ENCODE measurements at regions not wholly inside any gene's neighbourhood (a gene's known extent, or its start where the extent isn't known, plus 50 kb on each side); places are given as distances from the start of the nearest gene placed in this dataset.

DNA sequence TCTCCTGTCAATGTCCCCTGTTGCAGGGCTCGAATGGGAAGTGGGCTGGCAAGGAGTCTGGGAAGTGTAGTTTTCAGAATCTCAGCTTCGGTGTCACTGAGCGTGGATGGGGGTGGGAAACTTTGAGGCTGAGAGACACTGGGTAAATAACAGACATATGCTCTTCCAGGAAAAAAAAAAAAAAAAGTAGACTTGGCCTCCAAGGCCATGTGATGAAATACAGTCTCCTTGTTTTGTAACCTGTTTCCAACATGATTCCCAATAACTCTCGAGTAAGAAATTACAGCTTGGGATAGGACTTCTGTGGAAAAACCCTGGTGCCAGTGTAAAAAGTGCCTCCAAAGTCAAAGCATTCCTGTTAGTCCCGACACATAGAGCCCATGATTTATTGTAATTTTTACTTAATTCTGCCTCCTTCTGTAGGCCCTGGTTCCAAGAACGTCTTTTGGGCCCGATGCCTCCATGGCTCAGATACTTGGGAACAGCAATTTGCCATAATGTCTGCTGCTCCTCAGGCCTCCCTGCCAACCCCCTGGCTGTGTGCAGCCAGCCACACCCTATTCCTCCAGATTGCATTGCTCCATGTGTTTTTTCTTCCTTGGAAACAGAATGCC lies 119.5 kb upstream of the TNC start:
- no peaks in the 10 kb centered on the region for H3K36me3 ChIP-seq (ENCODE audit: control insufficient read depth, insufficient read depth, low read length)
- H3K4me3 ChIP-seq (ENCODE audit: low read length): no peak overlapping the region
- no peaks in the 10 kb centered on the region for H3K27me3 ChIP-seq (ENCODE audit: control insufficient read depth, insufficient read depth, low read length)
- no peak overlapping the region for H3K27ac ChIP-seq (ENCODE audit: low read depth, low read length)
- H3K4me1 ChIP-seq (ENCODE audit: control insufficient read depth, insufficient read depth, low read length): no peaks in the 10 kb centered on the region
- H3K9ac ChIP-seq (ENCODE audit: low read length): no peak overlapping the region

- H3K36me3 ChIP-seq (ENCODE audit: control insufficient read depth, insufficient read depth, low read length): no peaks in the 10 kb centered on the region
- no peak overlapping the region for H3K27ac ChIP-seq (ENCODE audit: low read depth, low read length)
- no peak overlapping the region for H3K4me3 ChIP-seq (ENCODE audit: low read length)
- no peaks in the 10 kb centered on the region for H3K27me3 ChIP-seq (ENCODE audit: control insufficient read depth, insufficient read depth, low read length)
- no peak overlapping the region for H3K9ac ChIP-seq (ENCODE audit: low read length)
- no peaks in the 10 kb centered on the region for H3K4me1 ChIP-seq (ENCODE audit: control insufficient read depth, insufficient read depth, low read length)
Measured at GRCh38 chr9:115240676-115241075, 122.7 kb upstream of the TNC start.

DNA sequence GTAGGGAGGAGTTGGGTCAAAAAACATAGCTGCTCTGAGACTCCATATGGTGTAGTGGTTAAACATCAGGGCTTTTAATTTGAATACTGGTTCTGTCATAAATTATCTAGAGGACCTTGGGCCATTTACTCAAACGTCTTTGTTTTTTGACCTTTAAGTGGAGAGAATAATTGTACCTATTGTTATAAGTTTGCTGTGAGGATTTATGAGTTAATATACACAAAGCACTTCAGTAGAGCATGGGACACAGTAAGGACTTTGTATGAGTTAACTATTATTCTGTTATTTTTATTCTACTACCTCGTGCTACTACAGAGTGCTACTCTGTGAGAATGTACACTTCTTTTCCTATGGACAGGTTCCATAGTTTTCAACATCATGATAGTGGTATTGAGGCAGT lies 123.7 kb upstream of the TNC start:
- Histone ChIP-seq H3K9ac (ENCODE audit: low read length) (no peak overlapping the region), H3K27me3 (ENCODE audit: control insufficient read depth, insufficient read depth, low read length) (no peaks in the 10 kb centered on the region), H3K36me3 (ENCODE audit: control insufficient read depth, insufficient read depth, low read length) (no peaks in the 10 kb centered on the region), H3K4me1 (ENCODE audit: control insufficient read depth, insufficient read depth, low read length) (no peaks in the 10 kb centered on the region), H3K4me3 (ENCODE audit: low read length) (no peak overlapping the region), H3K27ac (ENCODE audit: low read depth, low read length) (no peak overlapping the region)

GRCh38 chr9:115249488-115249887 lies 131.5 kb upstream of the TNC start:
- Histone ChIP-seq H3K4me3 (ENCODE audit: low read length) (no peak overlapping the region), H3K4me1 (ENCODE audit: control insufficient read depth, insufficient read depth, low read length) (peaks cover 4% of the 10 kb centered on the region), H3K27me3 (ENCODE audit: control insufficient read depth, insufficient read depth, low read length) (no peaks in the 10 kb centered on the region), H3K27ac (ENCODE audit: low read depth, low read length) (no peak overlapping the region), H3K9ac (ENCODE audit: low read length) (no peak overlapping the region), H3K36me3 (ENCODE audit: control insufficient read depth, insufficient read depth, low read length) (no peaks in the 10 kb centered on the region)

GRCh38 chr9:115250621-115251032 lies 132.7 kb upstream of the TNC start:
- peak overlapping the region; percentile 61 for H3K27ac ChIP-seq (ENCODE audit: low read depth, low read length)
- H3K27me3 ChIP-seq (ENCODE audit: control insufficient read depth, insufficient read depth, low read length): no peaks in the 10 kb centered on the region
- peaks cover 11% of the 10 kb centered on the region for H3K4me1 ChIP-seq (ENCODE audit: control insufficient read depth, insufficient read depth, low read length)
- no peak overlapping the region for H3K9ac ChIP-seq (ENCODE audit: low read length)
- no peaks in the 10 kb centered on the region for H3K36me3 ChIP-seq (ENCODE audit: control insufficient read depth, insufficient read depth, low read length)
- H3K4me3 ChIP-seq (ENCODE audit: low read length): no peak overlapping the region

- no peaks in the 10 kb centered on the region for H3K36me3 ChIP-seq (ENCODE audit: control insufficient read depth, insufficient read depth, low read length)
- H3K27me3 ChIP-seq (ENCODE audit: control insufficient read depth, insufficient read depth, low read length): no peaks in the 10 kb centered on the region
- peaks cover 12% of the 10 kb centered on the region for H3K4me1 ChIP-seq (ENCODE audit: control insufficient read depth, insufficient read depth, low read length)
- H3K27ac ChIP-seq (ENCODE audit: low read depth, low read length): peak overlapping the region; percentile 21
- H3K9ac ChIP-seq (ENCODE audit: low read length): no peak overlapping the region
- H3K4me3 ChIP-seq (ENCODE audit: low read length): no peak overlapping the region
Measured at GRCh38 chr9:115254287-115255180, 136.6 kb upstream of the TNC start.

DNA sequence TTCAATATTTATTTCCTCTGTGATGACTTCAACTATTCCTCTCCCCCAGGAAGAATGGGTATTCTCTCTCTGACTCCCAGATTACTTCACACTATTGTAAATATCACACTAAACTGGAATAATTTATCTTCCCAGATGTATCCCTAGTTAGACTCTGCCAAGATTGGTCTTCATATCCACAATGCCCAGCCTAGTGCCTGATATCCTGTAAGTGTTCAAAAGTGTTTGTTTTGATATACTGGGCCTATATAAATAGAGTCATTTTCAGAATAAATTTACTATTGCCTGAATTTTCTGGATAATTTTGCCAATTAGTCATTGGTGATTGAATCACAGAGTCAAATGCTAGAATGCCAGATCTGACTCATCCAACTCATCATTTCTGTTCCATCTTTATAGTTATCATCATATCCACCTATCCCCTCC lies 143.7 kb upstream of the TNC start:
- peaks cover 23% of the 10 kb centered on the region for H3K4me1 ChIP-seq (ENCODE audit: control insufficient read depth, insufficient read depth, low read length)
- H3K9ac ChIP-seq (ENCODE audit: low read length): no peak overlapping the region
- peak overlapping the region; percentile 78 for H3K27ac ChIP-seq (ENCODE audit: low read depth, low read length)
- no peak overlapping the region for H3K4me3 ChIP-seq (ENCODE audit: low read length)
- no peaks in the 10 kb centered on the region for H3K27me3 ChIP-seq (ENCODE audit: control insufficient read depth, insufficient read depth, low read length)
- no peaks in the 10 kb centered on the region for H3K36me3 ChIP-seq (ENCODE audit: control insufficient read depth, insufficient read depth, low read length)

DNA sequence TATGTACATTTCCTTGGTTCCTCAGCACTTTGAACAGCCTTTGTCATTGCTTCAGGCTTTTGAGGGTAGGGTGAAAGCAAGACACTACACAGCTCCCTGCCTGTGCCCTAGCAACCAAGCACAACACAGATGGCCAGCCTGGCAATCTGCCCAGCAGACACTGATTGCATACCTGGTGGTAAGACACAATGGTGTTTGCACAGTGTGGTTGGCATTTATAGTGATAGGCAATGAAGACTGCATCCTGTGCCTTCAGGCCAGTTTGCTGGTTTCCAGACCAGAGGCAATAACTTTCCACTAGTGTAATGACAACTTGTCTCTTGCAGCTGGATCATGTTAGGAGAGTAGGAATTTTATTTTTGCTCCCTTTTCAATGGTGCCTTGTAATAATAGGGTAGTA lies 144.5 kb upstream of the TNC start:
- H3K4me3 ChIP-seq (ENCODE audit: low read length): no peak overlapping the region
- H3K27me3 ChIP-seq (ENCODE audit: control insufficient read depth, insufficient read depth, low read length): no peaks in the 10 kb centered on the region
- no peak overlapping the region for H3K9ac ChIP-seq (ENCODE audit: low read length)
- H3K36me3 ChIP-seq (ENCODE audit: control insufficient read depth, insufficient read depth, low read length): no peaks in the 10 kb centered on the region
- peaks cover 23% of the 10 kb centered on the region for H3K4me1 ChIP-seq (ENCODE audit: control insufficient read depth, insufficient read depth, low read length)
- H3K27ac ChIP-seq (ENCODE audit: low read depth, low read length): peak overlapping the region; percentile 78

DNA sequence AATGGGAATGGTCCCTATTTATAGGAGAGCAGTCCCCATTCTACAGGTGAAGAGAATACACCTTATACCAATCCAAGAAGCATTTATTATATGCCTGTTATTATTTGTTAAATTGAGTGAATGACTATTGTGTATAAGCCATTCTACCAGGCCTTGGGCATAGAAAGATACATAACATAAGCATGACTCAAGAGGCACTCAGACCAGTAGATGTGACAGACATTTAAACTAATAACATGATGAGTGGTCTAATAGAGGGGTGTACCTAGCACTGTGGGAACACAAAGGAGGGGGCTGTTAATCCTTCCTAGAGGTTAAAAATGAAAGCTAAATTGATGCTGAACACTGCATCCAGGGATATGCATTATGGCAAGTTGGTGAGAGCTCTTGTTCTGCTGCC lies 145.0 kb upstream of the TNC start:
- Histone ChIP-seq H3K4me3 (ENCODE audit: low read length) (no peak overlapping the region), H3K9ac (ENCODE audit: low read length) (no peak overlapping the region), H3K27me3 (ENCODE audit: control insufficient read depth, insufficient read depth, low read length) (no peaks in the 10 kb centered on the region), H3K27ac (ENCODE audit: low read depth, low read length) (peak overlapping the region; percentile 78), H3K36me3 (ENCODE audit: control insufficient read depth, insufficient read depth, low read length) (no peaks in the 10 kb centered on the region), H3K4me1 (ENCODE audit: control insufficient read depth, insufficient read depth, low read length) (peaks cover 23% of the 10 kb centered on the region)

- Histone ChIP-seq H3K4me3 (ENCODE audit: low read length) (no peak overlapping the region), H3K4me1 (ENCODE audit: control insufficient read depth, insufficient read depth, low read length) (peaks cover 23% of the 10 kb centered on the region), H3K9ac (ENCODE audit: low read length) (no peak overlapping the region), H3K27ac (ENCODE audit: low read depth, low read length) (peak overlapping the region; percentile 78), H3K36me3 (ENCODE audit: control insufficient read depth, insufficient read depth, low read length) (no peaks in the 10 kb centered on the region), H3K27me3 (ENCODE audit: control insufficient read depth, insufficient read depth, low read length) (no peaks in the 10 kb centered on the region)
Measured at GRCh38 chr9:115263371-115264075, 145.6 kb upstream of the TNC start.

DNA sequence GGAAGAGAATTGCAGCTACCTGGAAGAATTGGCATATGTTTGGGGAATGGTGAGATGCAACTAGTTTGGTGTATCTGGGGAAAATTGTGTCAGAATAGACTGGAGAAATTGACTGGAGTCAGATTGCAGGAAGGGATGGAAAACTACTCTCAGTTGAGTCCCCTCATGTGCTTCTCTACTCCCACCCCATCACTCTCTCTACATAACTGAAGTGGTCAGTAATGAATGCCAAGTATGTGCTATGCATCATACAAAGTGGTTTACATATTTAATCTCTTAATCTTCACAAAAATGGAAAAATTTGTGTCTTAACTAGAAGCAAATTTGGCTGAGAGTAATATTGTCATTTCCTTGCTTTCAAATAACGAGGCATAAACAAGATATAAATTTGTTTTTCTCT lies 146.4 kb upstream of the TNC start:
- no peak overlapping the region for H3K27ac ChIP-seq (ENCODE audit: low read depth, low read length)
- no peaks in the 10 kb centered on the region for H3K27me3 ChIP-seq (ENCODE audit: control insufficient read depth, insufficient read depth, low read length)
- no peak overlapping the region for H3K4me3 ChIP-seq (ENCODE audit: low read length)
- no peak overlapping the region for H3K9ac ChIP-seq (ENCODE audit: low read length)
- H3K4me1 ChIP-seq (ENCODE audit: control insufficient read depth, insufficient read depth, low read length): peaks cover 23% of the 10 kb centered on the region
- H3K36me3 ChIP-seq (ENCODE audit: control insufficient read depth, insufficient read depth, low read length): no peaks in the 10 kb centered on the region

DNA sequence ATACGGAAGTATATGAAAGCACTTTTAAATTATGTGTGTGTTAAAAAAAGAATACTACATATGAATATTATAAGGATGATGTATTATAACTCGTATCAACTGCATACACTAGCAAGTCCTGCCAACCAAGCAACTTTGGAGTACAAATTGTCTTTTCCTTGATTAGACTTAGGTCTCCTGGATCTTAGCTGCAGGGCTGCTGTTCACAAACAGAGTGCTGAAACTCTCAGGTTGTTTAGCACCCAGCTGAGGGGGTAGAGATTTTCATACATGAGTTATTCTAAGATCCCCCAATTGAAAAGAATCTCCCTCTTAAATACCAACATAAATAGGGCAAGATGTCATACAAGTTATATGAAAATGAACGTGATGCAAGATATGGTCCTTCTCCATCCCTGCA lies 149.8 kb upstream of the TNC start:
- H3K4me1 ChIP-seq (ENCODE audit: control insufficient read depth, insufficient read depth, low read length): peaks cover 10% of the 10 kb centered on the region
- H3K27me3 ChIP-seq (ENCODE audit: control insufficient read depth, insufficient read depth, low read length): no peaks in the 10 kb centered on the region
- no peak overlapping the region for H3K27ac ChIP-seq (ENCODE audit: low read depth, low read length)
- H3K9ac ChIP-seq (ENCODE audit: low read length): no peak overlapping the region
- no peaks in the 10 kb centered on the region for H3K36me3 ChIP-seq (ENCODE audit: control insufficient read depth, insufficient read depth, low read length)
- no peak overlapping the region for H3K4me3 ChIP-seq (ENCODE audit: low read length)
